ENCODE measurements at regions not wholly inside any gene's neighbourhood (a gene's known extent, or its start where the extent isn't known, plus 50 kb on each side); places are given as distances from the start of the nearest gene placed in this dataset.

- no peak overlapping the region for H2AFZ ChIP-seq (replicated peaks; ENCODE audit: low read length, poor library complexity)
- in situ Hi-C loops (cut with MboI; ENCODE audit: low sequenced_read_pairs) = no loop called here
- no peaks in the 10 kb centered on the region for H3K27me3 ChIP-seq (ENCODE audit: control insufficient read depth, insufficient read depth, low read length)
- BruUV-seq (replicated peaks) = no TSS peak
- no peak overlapping the region for H4K91ac ChIP-seq (ENCODE audit: insufficient read depth, low read depth, low read length)
- H4K5ac ChIP-seq (ENCODE audit: low read depth, low read length) = no peak overlapping the region
- H3K23ac ChIP-seq (ENCODE audit: low read depth, low read length) = no peak overlapping the region
- no peak overlapping the region for H2BK5ac ChIP-seq (ENCODE audit: low read depth, low read length, poor library complexity, severe bottlenecking)
- H2BK120ac ChIP-seq (ENCODE audit: low read depth, low read length) = no peak overlapping the region
- no CpG with 5 or more reads among the region's 1 CpG for WGBS, 2 experiments (ENCODE audit: extremely low coverage in 2 of 2, insufficient read length in 1 of 2)
- no peak overlapping the region for H2BK15ac ChIP-seq (ENCODE audit: low read depth, low read length)
- no peak overlapping the region for H3K4me3 ChIP-seq (ENCODE audit: insufficient read depth, low read depth, low read length)
- no peak overlapping the region for H3K4me2 ChIP-seq (ENCODE audit: low read depth, low read length)
- no peaks in the 10 kb centered on the region for H4K20me1 ChIP-seq (ENCODE audit: insufficient read depth, low read length)
- no peak overlapping the region for H4K8ac ChIP-seq (ENCODE audit: low read depth in 2 of 2, low read length in 2 of 2)
- H3K9ac ChIP-seq (ENCODE audit: low read depth, low read length) = no peak overlapping the region
- no peak overlapping the region for H2AK5ac ChIP-seq (ENCODE audit: low read depth, low read length)
- H3K36me3 ChIP-seq (ENCODE audit: control insufficient read depth, insufficient read depth, low read length) = no peaks in the 10 kb centered on the region
- H3K79me1 ChIP-seq (ENCODE audit: low read depth in 1 of 2, low read length in 2 of 2) = no peaks in the 10 kb centered on the region
- TF ChIP-seq USF2 (IDR thresholded peaks at IDR 0.05; ENCODE audit: low read depth, low read length) = no peak
- TF ChIP-seq MXI1 (IDR thresholded peaks at IDR 0.05; ENCODE audit: borderline replicate concordance, low read depth, low read length) = no peak
- TF ChIP-seq RFX5 (IDR thresholded peaks at IDR 0.05; ENCODE audit: low read depth, low read length) = no peak
- TF ChIP-seq MAFK (IDR thresholded peaks at IDR 0.05; ENCODE audit: low read depth, low read length) = no peak
- TF ChIP-seq FOS (IDR thresholded peaks at IDR 0.05; ENCODE audit: low read depth, low read length) = no peak
- no peak for TF ChIP-seq BHLHE40 (IDR thresholded peaks at IDR 0.05; ENCODE audit: low read depth, low read length)
- no peak for TF ChIP-seq POLR2A (IDR thresholded peaks at IDR 0.05; ENCODE audit: low read depth, low read length)
- no peak for TF ChIP-seq RCOR1 (IDR thresholded peaks at IDR 0.05; ENCODE audit: insufficient replicate concordance, low read length)
- TF ChIP-seq CHD1 (IDR thresholded peaks at IDR 0.05; ENCODE audit: low read depth, low read length) = no peak
- no peak for TF ChIP-seq ELK1 (IDR thresholded peaks at IDR 0.05; ENCODE audit: borderline replicate concordance, low read depth, low read length)
- no peak for TF ChIP-seq RAD21 (IDR thresholded peaks at IDR 0.05; ENCODE audit: low read length)
- no peak for TF ChIP-seq SMC3 (IDR thresholded peaks at IDR 0.05; ENCODE audit: low read depth, low read length)
- no peak for TF ChIP-seq CEBPB (IDR thresholded peaks at IDR 0.05; ENCODE audit: low read depth, low read length)
- TF ChIP-seq MAZ (IDR thresholded peaks at IDR 0.05; ENCODE audit: borderline replicate concordance, low read depth, low read length) = no peak
- H3K14ac ChIP-seq (replicated peaks; ENCODE audit: low read depth, low read length) = no peak overlapping the region
- no peaks in the 10 kb centered on the region for H3K9me3 ChIP-seq (ENCODE audit: control insufficient read depth, insufficient read depth, low read length)
- H3K4me1 ChIP-seq (ENCODE audit: control insufficient read depth, insufficient read depth, low read length) = no peaks in the 10 kb centered on the region
- H3K9me1 ChIP-seq (ENCODE audit: insufficient read depth, low read length) = no peaks in the 10 kb centered on the region
- H2BK20ac ChIP-seq (ENCODE audit: low read depth, low read length) = no peak overlapping the region
- DNase-seq = peak; percentile 62
- intact Hi-C loops (cut with micrococcal nuclease) = no loop called here
- CTCF ChIA-PET = no interaction called here
- no peak overlapping the region for H2AK9ac ChIP-seq (replicated peaks; ENCODE audit: low read depth, low read length, poor library complexity)
- no peak for ATAC-seq (ENCODE audit: low read depth)
- dilution Hi-C loops (cut with HindIII; ENCODE audit: low sequenced_read_pairs, unreplicated experiment) = no loop called here
- no peak overlapping the region for H3K56ac ChIP-seq (ENCODE audit: extremely low read depth, insufficient read depth, low read length)
- no peak overlapping the region for H3K27ac ChIP-seq (ENCODE audit: insufficient read depth, low read length)
- H3K18ac ChIP-seq (ENCODE audit: low read depth, low read length) = no peak overlapping the region
- POLR2A ChIA-PET (ENCODE audit: unreplicated experiment) = interaction anchor here (0.6 to 0.8 kb wide), 3 partner anchors 11 to 21 kb away, joined by 3 to 4 read pairs (median 3); no protein-coding TSS in a partner anchor
- no peak overlapping the region for H3K4ac ChIP-seq (ENCODE audit: low read depth, low read length)
Measured at GRCh38 chr5:89043676-89044075, 160.7 kb upstream of the MEF2C start.
